Left ventricle myocardium inferior (tissue), 1 donor: ENCODE measurements at regions not wholly inside any gene's neighbourhood (a gene's known extent, or its start where the extent isn't known, plus 50 kb on each side); places are given as distances from the start of the nearest gene placed in this dataset.

Experiments used
- DNase-seq: peaks from one replicate; pipeline ENCODE4 v3.0.0-alpha.2; 2020
- H3K27ac ChIP-seq: fragments of 200-600 bp; replicated peaks from 2 replicates; pipeline ENCODE4 v1.8.0; 2021
- H3K27me3 ChIP-seq: fragments of 200-600 bp; 2 replicates; pipeline ENCODE4 v1.8.0; 2021; ENCODE audit warnings: low read depth
- H3K36me3 ChIP-seq: fragments of 200-600 bp; 2 replicates; pipeline ENCODE4 v1.8.0; 2021
- H3K4me1 ChIP-seq: fragments of 200-600 bp; 2 replicates; pipeline ENCODE4 v1.8.0; 2021
- H3K4me3 ChIP-seq: fragments of 200-600 bp; 2 replicates; pipeline ENCODE4 v1.8.0; 2021; ENCODE audit warnings: mild to moderate bottlenecking, moderate library complexity
- H3K9me3 ChIP-seq: fragments of 200-600 bp; replicated peaks from 2 replicates; pipeline ENCODE4 v1.8.0; 2021
- CTCF ChIP-seq: fragments of 200-600 bp; IDR thresholded peaks from 2 replicates; pipeline ENCODE4 v1.8.0; 2021; ENCODE audit warnings: antibody characterized with exemption, mild to moderate bottlenecking, borderline replicate concordance
- intact Hi-C: fragments of 100-400 bp; cut with micrococcal nuclease; formaldehyde crosslinking; loops from one replicate; pipeline ENCODE4 v1.11.0; 2022
- donor health status: DM: no; HTN: yes; CAD: no; lungs with severe emphysema.

DNA sequence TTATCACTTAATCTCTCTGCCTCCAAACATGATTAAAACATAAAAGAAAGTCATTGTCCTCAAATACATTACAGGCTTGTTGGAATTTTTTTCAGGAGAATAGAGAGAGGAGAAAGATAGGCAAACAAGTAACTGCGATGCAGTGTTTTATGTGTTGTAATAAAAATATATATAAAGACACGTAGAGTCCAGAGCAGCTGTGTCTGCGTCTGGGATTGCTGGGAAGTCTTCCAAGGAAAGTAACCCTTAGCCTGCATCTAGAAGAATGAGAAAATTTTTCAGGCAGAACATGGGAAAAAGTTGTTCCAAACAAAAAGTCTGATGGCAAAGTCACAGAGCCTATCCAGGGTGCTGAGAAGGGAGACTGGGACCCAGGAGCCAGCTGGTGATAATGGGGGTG is 91.8 kb upstream of the ST6GAL2 start:
- H3K4me1 ChIP-seq = no peaks in the 10 kb centered on the region
- H3K36me3 ChIP-seq = no peaks in the 10 kb centered on the region
- no peak for DNase-seq
- no peak overlapping the region for H3K27ac ChIP-seq
- no peak overlapping the region for H3K4me3 ChIP-seq
- intact Hi-C loops = no loop called here
- no peaks in the 10 kb centered on the region for H3K27me3 ChIP-seq
- no peaks in the 10 kb centered on the region for H3K9me3 ChIP-seq
- no peak for TF ChIP-seq CTCF

- no peaks in the 10 kb centered on the region for H3K36me3 ChIP-seq
- H3K27me3 ChIP-seq = no peaks in the 10 kb centered on the region
- H3K4me1 ChIP-seq = no peaks in the 10 kb centered on the region
- intact Hi-C loops = no loop called here
- TF ChIP-seq CTCF = no peak
- no peak overlapping the region for H3K27ac ChIP-seq
- no peaks in the 10 kb centered on the region for H3K9me3 ChIP-seq
- DNase-seq = no peak
- no peak overlapping the region for H3K4me3 ChIP-seq
Measured at GRCh38 chr2:106978647-106979046, 92.7 kb upstream of the ST6GAL2 start.

DNA sequence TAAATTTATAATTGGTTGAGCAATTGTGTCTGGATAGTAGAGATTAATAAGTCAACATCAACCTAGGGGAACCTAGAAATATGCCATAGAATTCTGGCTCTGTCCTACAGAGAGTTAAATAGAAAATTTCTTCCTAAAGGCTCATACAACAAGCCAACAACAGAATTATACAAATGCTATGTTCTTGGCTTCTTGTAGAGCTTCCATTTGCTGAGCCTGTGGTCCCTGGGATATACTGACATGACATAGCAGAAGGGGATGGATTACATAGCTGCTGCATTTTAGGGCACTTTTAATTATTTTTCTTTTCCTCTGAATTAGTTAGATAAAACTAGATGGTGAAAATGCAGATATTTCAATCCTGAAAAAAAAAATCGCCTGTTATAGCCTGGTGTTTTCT is 95.5 kb upstream of the ST6GAL2 start:
- H3K27me3 ChIP-seq = no peaks in the 10 kb centered on the region
- intact Hi-C loops = no loop called here
- H3K4me3 ChIP-seq = no peak overlapping the region
- H3K9me3 ChIP-seq = peaks cover 5% of the 10 kb centered on the region
- no peaks in the 10 kb centered on the region for H3K36me3 ChIP-seq
- TF ChIP-seq CTCF = no peak
- no peak for DNase-seq
- no peak overlapping the region for H3K27ac ChIP-seq
- no peaks in the 10 kb centered on the region for H3K4me1 ChIP-seq

- Histone ChIP-seq H3K4me3 (no peak overlapping the region), H3K4me1 (no peaks in the 10 kb centered on the region), H3K36me3 (no peaks in the 10 kb centered on the region), H3K27me3 (no peaks in the 10 kb centered on the region), H3K9me3 (peaks cover 5% of the 10 kb centered on the region), H3K27ac (no peak overlapping the region)
- DNase-seq = no peak
- no peak for TF ChIP-seq CTCF
- intact Hi-C loops = no loop called here
Measured at GRCh38 chr2:106982350-106982749, 96.4 kb upstream of the ST6GAL2 start.

DNA sequence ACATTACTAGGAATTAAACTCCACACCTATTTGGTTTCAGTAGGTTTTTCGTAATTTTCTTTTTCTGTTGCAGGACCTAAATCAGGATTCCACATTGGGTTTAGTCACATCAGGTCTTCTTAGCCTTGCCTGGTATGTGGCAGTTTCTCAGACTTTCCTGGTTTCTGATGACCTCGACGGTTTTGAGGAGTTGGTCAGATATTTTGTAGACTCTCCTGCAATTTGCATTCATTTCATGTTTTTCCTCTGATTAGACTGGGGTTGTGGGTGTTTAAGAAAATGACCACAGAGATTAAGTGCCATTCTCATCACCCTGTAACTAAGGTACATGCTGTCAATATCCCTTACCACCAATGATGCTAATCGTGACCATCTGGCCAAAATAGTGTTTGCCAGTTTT is 97.3 kb upstream of the ST6GAL2 start:
- Histone ChIP-seq H3K4me1 (no peaks in the 10 kb centered on the region), H3K27ac (no peak overlapping the region), H3K27me3 (no peaks in the 10 kb centered on the region), H3K9me3 (peaks cover 5% of the 10 kb centered on the region), H3K4me3 (no peak overlapping the region), H3K36me3 (no peaks in the 10 kb centered on the region)
- no peak for TF ChIP-seq CTCF
- no peak for DNase-seq
- intact Hi-C loops = no loop called here

DNA sequence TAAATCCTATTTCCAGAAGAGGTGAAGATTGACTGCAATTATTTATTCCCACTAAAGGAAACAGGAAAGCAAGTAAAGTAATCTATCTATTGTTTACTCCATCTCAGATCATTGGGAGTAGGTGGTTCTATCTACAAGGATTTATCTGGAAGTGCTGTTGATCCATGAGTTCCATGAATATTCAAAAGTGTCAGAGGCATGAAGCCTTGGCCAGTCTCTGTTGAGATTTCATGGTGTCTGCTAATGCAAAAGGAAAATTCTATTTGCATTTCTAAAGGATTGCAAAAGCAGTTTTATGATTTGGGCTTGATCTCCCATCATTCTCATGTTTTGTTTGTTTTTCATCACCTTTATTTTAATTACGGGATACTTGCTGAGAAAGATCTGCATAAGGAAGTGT is 102.4 kb upstream of the ST6GAL2 start:
- no peak overlapping the region for H3K27ac ChIP-seq
- intact Hi-C loops = no loop called here
- no peak for DNase-seq
- no peaks in the 10 kb centered on the region for H3K27me3 ChIP-seq
- H3K36me3 ChIP-seq = no peaks in the 10 kb centered on the region
- H3K4me1 ChIP-seq = no peaks in the 10 kb centered on the region
- TF ChIP-seq CTCF = no peak
- no peak overlapping the region for H3K4me3 ChIP-seq
- peaks cover 5% of the 10 kb centered on the region for H3K9me3 ChIP-seq
